ENCODE measurements at regions not wholly inside any gene's neighbourhood (a gene's known extent, or its start where the extent isn't known, plus 50 kb on each side); places are given as distances from the start of the nearest gene placed in this dataset.

DNA sequence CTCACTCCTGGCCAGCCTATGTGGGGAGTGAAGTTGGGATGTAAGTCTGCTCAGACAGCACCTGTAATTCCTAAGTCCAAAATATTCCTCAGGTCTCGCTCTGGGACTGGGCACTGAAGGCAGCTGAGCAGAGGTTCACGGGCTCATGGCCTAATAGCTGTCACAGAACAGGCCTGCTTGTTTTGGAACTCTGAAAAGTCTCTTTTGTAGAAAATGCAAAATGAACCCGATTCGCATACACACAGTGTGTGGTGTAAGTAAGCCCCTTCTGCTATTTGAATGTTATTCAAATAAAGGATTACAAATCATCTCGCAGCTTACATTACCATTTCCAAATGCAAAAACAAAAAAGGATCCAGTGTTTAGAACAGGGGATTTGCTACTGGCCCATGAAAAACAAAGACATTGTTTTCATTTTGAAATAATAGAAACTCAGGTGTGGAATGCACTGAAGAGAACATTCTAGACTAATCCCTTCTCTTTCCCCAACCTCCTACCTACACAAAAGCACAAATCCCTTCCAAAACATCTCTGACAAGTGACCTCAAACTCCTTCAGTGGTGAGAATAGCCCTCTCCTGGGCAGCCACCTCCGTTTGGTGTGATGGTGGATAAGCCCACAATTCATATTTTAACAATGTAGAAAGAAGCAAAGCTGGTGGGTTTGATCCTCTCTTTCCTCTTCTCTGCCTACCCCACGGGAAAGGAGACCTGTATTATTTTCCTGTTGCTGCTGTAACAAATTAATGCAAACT is 118.3 kb upstream of the NCK2 start:
- TF ChIP-seq, protein P1, sequence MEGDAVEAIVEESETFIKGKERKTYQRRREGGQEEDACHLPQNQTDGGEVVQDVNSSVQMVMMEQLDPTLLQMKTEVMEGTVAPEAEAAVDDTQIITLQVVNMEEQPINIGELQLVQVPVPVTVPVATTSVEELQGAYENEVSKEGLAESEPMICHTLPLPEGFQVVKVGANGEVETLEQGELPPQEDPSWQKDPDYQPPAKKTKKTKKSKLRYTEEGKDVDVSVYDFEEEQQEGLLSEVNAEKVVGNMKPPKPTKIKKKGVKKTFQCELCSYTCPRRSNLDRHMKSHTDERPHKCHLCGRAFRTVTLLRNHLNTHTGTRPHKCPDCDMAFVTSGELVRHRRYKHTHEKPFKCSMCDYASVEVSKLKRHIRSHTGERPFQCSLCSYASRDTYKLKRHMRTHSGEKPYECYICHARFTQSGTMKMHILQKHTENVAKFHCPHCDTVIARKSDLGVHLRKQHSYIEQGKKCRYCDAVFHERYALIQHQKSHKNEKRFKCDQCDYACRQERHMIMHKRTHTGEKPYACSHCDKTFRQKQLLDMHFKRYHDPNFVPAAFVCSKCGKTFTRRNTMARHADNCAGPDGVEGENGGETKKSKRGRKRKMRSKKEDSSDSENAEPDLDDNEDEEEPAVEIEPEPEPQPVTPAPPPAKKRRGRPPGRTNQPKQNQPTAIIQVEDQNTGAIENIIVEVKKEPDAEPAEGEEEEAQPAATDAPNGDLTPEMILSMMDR (IDR thresholded peaks at IDR 0.05; ENCODE audit: borderline replicate concordance, extremely low read depth, low read length, poor library complexity, severe bottlenecking) = no peak
- no peak for TF ChIP-seq EZH2 (IDR thresholded peaks at IDR 0.05; ENCODE audit: borderline replicate concordance, low read depth, low read length, severe bottlenecking)
